ENCODE measurements at regions not wholly inside any gene's neighbourhood (a gene's known extent, or its start where the extent isn't known, plus 50 kb on each side); places are given as distances from the start of the nearest gene placed in this dataset.

GRCh38 chr1:34476371-34476770, 278.5 kb upstream of the GJB5 start:
- Mint-ChIP-seq H3K4me3 (no peak overlapping the region), H3K27ac (no peak overlapping the region), H3K9me3 (peaks cover 0 to 3% (median 0%) of the 10 kb centered on the region in 7 donors), H3K36me3 (no peaks in the 10 kb centered on the region), H3K27me3 (no peaks in the 10 kb centered on the region), H3K4me1 (no peaks in the 10 kb centered on the region)
- Histone ChIP-seq H3K36me3 (ENCODE audit: control insufficient read depth, insufficient read depth, low read length) (no peaks in the 10 kb centered on the region), H3K27me3 (ENCODE audit: control insufficient read depth, insufficient read depth, low read length) (no peaks in the 10 kb centered on the region), H3K9me3 (ENCODE audit: control insufficient read depth in 2 of 2, low read length in 2 of 2) (no peaks in the 10 kb centered on the region), H3K27ac (ENCODE audit: insufficient read depth, low read length, poor library complexity, severe bottlenecking) (no peak overlapping the region), H3K4me3 (ENCODE audit: low read depth, low read length) (no peak overlapping the region), H3K4me1 (ENCODE audit: control insufficient read depth, insufficient read depth, low read length, poor library complexity, severe bottlenecking) (no peaks in the 10 kb centered on the region)
- ATAC-seq (ENCODE audit: low read depth in 2 of 2) = no peak
- DNase-seq = no peak

DNA sequence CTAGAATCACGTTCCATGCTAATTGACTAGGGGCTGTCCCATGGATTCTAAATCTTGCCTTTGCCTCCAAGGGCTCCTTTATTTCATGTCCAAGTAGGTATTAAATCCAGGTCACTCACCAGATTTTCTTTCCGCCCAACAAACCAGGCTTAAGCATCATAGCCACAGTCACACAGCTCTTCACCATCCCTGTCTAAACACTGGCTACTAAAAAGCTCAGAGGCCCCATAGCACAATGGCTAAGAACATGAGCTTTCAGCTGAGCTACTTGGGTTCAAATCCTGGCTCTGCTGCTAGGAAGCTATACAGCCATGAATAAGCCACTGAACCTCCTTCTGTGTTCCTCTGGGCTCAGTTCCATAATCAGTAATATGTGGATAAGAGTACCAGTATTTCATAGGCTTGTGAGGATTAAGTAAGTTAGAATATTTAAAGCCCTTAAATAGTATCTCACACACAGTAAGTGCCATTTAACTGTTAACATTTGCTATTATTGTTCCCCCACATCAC, 277.2 kb upstream of the GJB5 start:
- H3K4me3 Mint-ChIP-seq = no peak overlapping the region
- no peaks in the 10 kb centered on the region for H3K27me3 Mint-ChIP-seq
- no peaks in the 10 kb centered on the region for H3K4me1 ChIP-seq (ENCODE audit: control insufficient read depth, insufficient read depth, low read length, poor library complexity, severe bottlenecking)
- no peak overlapping the region for H3K27ac Mint-ChIP-seq
- H3K4me3 ChIP-seq (ENCODE audit: low read depth, low read length) = no peak overlapping the region
- ATAC-seq (ENCODE audit: low read depth in 2 of 2) = no peak
- H3K36me3 ChIP-seq (ENCODE audit: control insufficient read depth, insufficient read depth, low read length) = no peaks in the 10 kb centered on the region
- no peaks in the 10 kb centered on the region for H3K36me3 Mint-ChIP-seq
- no peak overlapping the region for H3K27ac ChIP-seq (ENCODE audit: insufficient read depth, low read length, poor library complexity, severe bottlenecking)
- H3K27me3 ChIP-seq (ENCODE audit: control insufficient read depth, insufficient read depth, low read length) = no peaks in the 10 kb centered on the region
- no peak for DNase-seq
- peaks cover 0 to 3% (median 0%) of the 10 kb centered on the region in 7 donors for H3K9me3 Mint-ChIP-seq
- no peaks in the 10 kb centered on the region for H3K9me3 ChIP-seq (ENCODE audit: control insufficient read depth in 2 of 2, low read length in 2 of 2)
- H3K4me1 Mint-ChIP-seq = no peaks in the 10 kb centered on the region

- Histone ChIP-seq H3K4me3 (ENCODE audit: low read depth, low read length) (no peak overlapping the region), H3K36me3 (ENCODE audit: control insufficient read depth, insufficient read depth, low read length) (no peaks in the 10 kb centered on the region), H3K9me3 (ENCODE audit: control insufficient read depth in 2 of 2, low read length in 2 of 2) (no peaks in the 10 kb centered on the region), H3K4me1 (ENCODE audit: control insufficient read depth, insufficient read depth, low read length, poor library complexity, severe bottlenecking) (no peaks in the 10 kb centered on the region), H3K27me3 (ENCODE audit: control insufficient read depth, insufficient read depth, low read length) (no peaks in the 10 kb centered on the region), H3K27ac (ENCODE audit: insufficient read depth, low read length, poor library complexity, severe bottlenecking) (no peak overlapping the region)
- Mint-ChIP-seq H3K4me1 (no peaks in the 10 kb centered on the region), H3K27me3 (peaks cover 5% of the 10 kb centered on the region), H3K9me3 (peaks cover 0 to 1% (median 0%) of the 10 kb centered on the region in 7 donors), H3K36me3 (no peaks in the 10 kb centered on the region), H3K27ac (no peak overlapping the region), H3K4me3 (no peak overlapping the region)
- DNase-seq (no peak), ATAC-seq (ENCODE audit: low read depth in 2 of 2) (no peak)
Measured at GRCh38 chr1:34478515-34479076, 276.3 kb upstream of the GJB5 start.

- H3K27me3 ChIP-seq (ENCODE audit: control insufficient read depth, insufficient read depth, low read length) = no peaks in the 10 kb centered on the region
- no peaks in the 10 kb centered on the region for H3K36me3 ChIP-seq (ENCODE audit: control insufficient read depth, insufficient read depth, low read length)
- H3K4me3 ChIP-seq (ENCODE audit: low read depth, low read length) = no peak overlapping the region
- H3K4me1 ChIP-seq (ENCODE audit: control insufficient read depth, insufficient read depth, low read length, poor library complexity, severe bottlenecking) = no peaks in the 10 kb centered on the region
- H3K27ac Mint-ChIP-seq = no peak overlapping the region
- H3K9me3 ChIP-seq (ENCODE audit: control insufficient read depth in 2 of 2, low read length in 2 of 2) = no peaks in the 10 kb centered on the region
- peaks cover 5% of the 10 kb centered on the region for H3K27me3 Mint-ChIP-seq
- H3K4me3 Mint-ChIP-seq = no peak overlapping the region
- DNase-seq = no peak
- peaks cover 0 to 1% (median 0%) of the 10 kb centered on the region in 7 donors for H3K9me3 Mint-ChIP-seq
- no peaks in the 10 kb centered on the region for H3K36me3 Mint-ChIP-seq
- H3K4me1 Mint-ChIP-seq = no peaks in the 10 kb centered on the region
- no peak overlapping the region for H3K27ac ChIP-seq (ENCODE audit: insufficient read depth, low read length, poor library complexity, severe bottlenecking)
- no peak for ATAC-seq (ENCODE audit: low read depth in 2 of 2)
Measured at GRCh38 chr1:34479731-34480130, 275.1 kb upstream of the GJB5 start.

- H3K9me3 Mint-ChIP-seq = peaks cover 2 to 30% (median 8%) of the 10 kb centered on the region in 7 donors
- no peak for DNase-seq
- H3K27ac ChIP-seq (ENCODE audit: insufficient read depth, low read length, poor library complexity, severe bottlenecking) = no peak overlapping the region
Measured at GRCh38 chr1:34488080-34488708, 266.7 kb upstream of the GJB5 start.

DNA sequence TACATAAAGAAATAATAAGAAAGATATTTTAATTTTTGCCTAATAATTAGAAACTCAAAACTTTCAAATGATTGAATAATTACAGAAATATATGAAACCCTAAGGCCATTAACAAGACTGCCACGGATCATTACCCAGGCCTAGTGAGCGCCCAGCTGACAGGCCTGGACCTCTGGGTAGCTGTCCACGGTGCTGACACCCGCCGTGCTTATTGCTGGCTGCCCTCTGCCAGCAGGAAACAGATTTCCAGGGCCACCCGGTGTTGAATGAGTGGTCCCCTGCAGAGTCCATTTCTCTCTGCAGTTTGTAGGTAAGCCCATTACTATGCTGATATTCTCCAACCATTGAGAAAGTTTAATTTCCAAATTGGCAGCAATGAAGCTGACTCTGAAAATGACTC, 254.4 kb upstream of the GJB5 start:
- Histone ChIP-seq H3K9me3 (ENCODE audit: control insufficient read depth in 2 of 2, low read length in 2 of 2) (peaks cover 0 to 4% of the 10 kb centered on the region in 2 experiments), H3K36me3 (ENCODE audit: control insufficient read depth, insufficient read depth, low read length) (no peaks in the 10 kb centered on the region), H3K4me3 (ENCODE audit: low read depth, low read length) (no peak overlapping the region), H3K27ac (ENCODE audit: insufficient read depth, low read length, poor library complexity, severe bottlenecking) (no peak overlapping the region), H3K4me1 (ENCODE audit: control insufficient read depth, insufficient read depth, low read length, poor library complexity, severe bottlenecking) (no peaks in the 10 kb centered on the region), H3K27me3 (ENCODE audit: control insufficient read depth, insufficient read depth, low read length) (no peaks in the 10 kb centered on the region)
- peaks cover 0 to 2% (median 0%) of the 10 kb centered on the region in 7 donors for H3K9me3 Mint-ChIP-seq
- H3K4me3 Mint-ChIP-seq = no peak overlapping the region
- H3K27me3 Mint-ChIP-seq = no peaks in the 10 kb centered on the region
- DNase-seq (no peak), ATAC-seq (ENCODE audit: low read depth in 2 of 2) (no peak)
- no peak overlapping the region for H3K27ac Mint-ChIP-seq
- no peaks in the 10 kb centered on the region for H3K4me1 Mint-ChIP-seq
- H3K36me3 Mint-ChIP-seq = no peaks in the 10 kb centered on the region

More at GRCh38 chr1:34488080-34488708, 266.7 kb upstream of the GJB5 start:
- no peak for ATAC-seq (ENCODE audit: low read depth in 2 of 2)
- Mint-ChIP-seq H3K4me1 (no peaks in the 10 kb centered on the region), H3K27ac (no peak overlapping the region), H3K27me3 (peaks cover 11% of the 10 kb centered on the region), H3K4me3 (no peak overlapping the region), H3K36me3 (no peaks in the 10 kb centered on the region)
- no peaks in the 10 kb centered on the region for H3K36me3 ChIP-seq (ENCODE audit: control insufficient read depth, insufficient read depth, low read length)
- no peaks in the 10 kb centered on the region for H3K27me3 ChIP-seq (ENCODE audit: control insufficient read depth, insufficient read depth, low read length)
- H3K4me3 ChIP-seq (ENCODE audit: low read depth, low read length) = no peak overlapping the region
- no peaks in the 10 kb centered on the region for H3K4me1 ChIP-seq (ENCODE audit: control insufficient read depth, insufficient read depth, low read length, poor library complexity, severe bottlenecking)
- peaks cover 0 to 3% of the 10 kb centered on the region in 2 experiments for H3K9me3 ChIP-seq (ENCODE audit: control insufficient read depth in 2 of 2, low read length in 2 of 2)

- Mint-ChIP-seq H3K9me3 (peaks cover 0 to 24% (median 11%) of the 10 kb centered on the region in 7 donors), H3K36me3 (no peaks in the 10 kb centered on the region), H3K27ac (no peak overlapping the region), H3K4me3 (peak overlapping the region in 1 of 4 donors; percentile 27), H3K27me3 (no peaks in the 10 kb centered on the region), H3K4me1 (no peaks in the 10 kb centered on the region)
- no peaks in the 10 kb centered on the region for H3K27me3 ChIP-seq (ENCODE audit: control insufficient read depth, insufficient read depth, low read length)
- no peak overlapping the region for H3K27ac ChIP-seq (ENCODE audit: insufficient read depth, low read length, poor library complexity, severe bottlenecking)
- DNase-seq (no peak), ATAC-seq (ENCODE audit: low read depth in 2 of 2) (no peak)
- H3K36me3 ChIP-seq (ENCODE audit: control insufficient read depth, insufficient read depth, low read length) = no peaks in the 10 kb centered on the region
- no peak overlapping the region for H3K4me3 ChIP-seq (ENCODE audit: low read depth, low read length)
- no peaks in the 10 kb centered on the region for H3K4me1 ChIP-seq (ENCODE audit: control insufficient read depth, insufficient read depth, low read length, poor library complexity, severe bottlenecking)
- H3K9me3 ChIP-seq (ENCODE audit: control insufficient read depth in 2 of 2, low read length in 2 of 2) = peaks cover 7 to 19% of the 10 kb centered on the region in 2 experiments
Measured at GRCh38 chr1:34511802-34512201, 243.0 kb upstream of the GJB5 start.
